H1 (cell line): ENCODE measurements at regions not wholly inside any gene's neighbourhood (a gene's known extent, or its start where the extent isn't known, plus 50 kb on each side); places are given as distances from the start of the nearest gene placed in this dataset.

ENCODE experiments used
- CTCF ChIA-PET: fragments of 300-600 bp; sonication (Branson Sonifier 250); formaldehyde crosslinking; loops from one replicate; lab custom pipeline; 2021; ENCODE audit not compliant: partially characterized antibody; lab: Charles Lee
- POLR2A ChIA-PET: fragments of 300-600 bp; sonication (Branson Sonifier 250); formaldehyde crosslinking; loops from one replicate; lab custom pipeline; 2021; ENCODE audit warnings: inconsistent platforms; ENCODE audit not compliant: partially characterized antibody; lab: Charles Lee
- DNase-seq, 2 experiments: peaks; one replicate each; pipeline versions ENCODE4 v3.0.0 to v3.0.0-alpha.2; 2010 to 2022; ENCODE audit warnings: low spot score in 2 of 2, low read depth in 1 of 2, mixed read lengths in 1 of 2
- FAIRE-seq: peaks from 2 replicates; lab custom pipeline; 2011; peaks lifted over from hg19 to GRCh38; lab: Jason Lieb, UNC
- H2AFZ ChIP-seq: 2 replicates; pipeline ENCODE4 v1.8.1; 2012; ENCODE audit warnings: low read length, inconsistent platforms
- H2AK5ac ChIP-seq: 2 replicates; pipeline ENCODE4 v1.6.1; 2013; ENCODE audit warnings: low read depth, low read length
- H2BK120ac ChIP-seq: replicated peaks from 2 replicates; pipeline ENCODE3; 2013; ENCODE audit warnings: low read depth, low read length, inconsistent platforms
- H2BK12ac ChIP-seq: 2 replicates; pipeline ENCODE4 v1.6.1; 2013; ENCODE audit warnings: low read depth, low read length
- H2BK15ac ChIP-seq: 2 replicates; pipeline ENCODE4 v1.6.1; 2013; ENCODE audit warnings: low read length
- H2BK20ac ChIP-seq: 2 replicates; pipeline ENCODE4 v1.6.1; 2013; ENCODE audit warnings: low read length
- H2BK5ac ChIP-seq: 2 replicates; pipeline ENCODE4 v1.6.1; 2013; ENCODE audit warnings: low read depth, low read length
- H3K14ac ChIP-seq: 2 replicates; pipeline ENCODE4 v1.6.1; 2013; ENCODE audit warnings: inconsistent platforms; ENCODE audit not compliant: insufficient read length
- H3K18ac ChIP-seq: 2 replicates; pipeline ENCODE4 v1.6.1; 2013; ENCODE audit warnings: low read length; ENCODE audit errors: extremely low read depth
- H3K23ac ChIP-seq: 2 replicates; pipeline ENCODE4 v1.6.1; 2013; ENCODE audit warnings: inconsistent platforms; ENCODE audit not compliant: insufficient read length
- H3K23me2 ChIP-seq: 2 replicates; pipeline ENCODE4 v1.6.1; 2013; ENCODE audit warnings: low read depth, low read length
- H3K27ac ChIP-seq: 2 replicates; pipeline ENCODE4 v1.6.1; 2011; ENCODE audit warnings: low read depth, low read length, inconsistent platforms
- H3K27me3 ChIP-seq, 4 experiments: replicated peaks in 1 of 4; 1 replicate in 1 of 4; 2 replicates in 3 of 4; pipeline versions ENCODE4 v1.6.1 to v1.8.1; 2011 to 2013; ENCODE audit warnings: low read length in 3 of 4, mild to moderate bottlenecking in 3 of 4, inconsistent platforms in 2 of 4, mixed read lengths in 2 of 4, moderate library complexity in 1 of 4; ENCODE audit not compliant: control insufficient read depth in 3 of 4, insufficient read depth in 3 of 4; ENCODE audit errors: extremely low read depth in 1 of 4
- H3K36me3 ChIP-seq, 4 experiments: 2 replicates each; pipeline versions ENCODE4 v1.6.1 to v1.8.1; 2011 to 2013; ENCODE audit warnings: mild to moderate bottlenecking in 4 of 4, low read length in 3 of 4, moderate library complexity in 2 of 4, control low read depth in 1 of 4, inconsistent platforms in 1 of 4; ENCODE audit not compliant: insufficient read depth in 4 of 4, control insufficient read depth in 2 of 4
- H3K4ac ChIP-seq: replicated peaks from 2 replicates; pipeline ENCODE3; 2013; ENCODE audit warnings: low read length, low read depth, mixed read lengths, inconsistent platforms; ENCODE audit not compliant: insufficient read length
- H3K4me1 ChIP-seq, 4 experiments: replicated peaks in 1 of 4; 1 replicate in 1 of 4; 2 replicates in 3 of 4; pipeline versions ENCODE4 v1.6.1 to v1.8.1; 2011 to 2013; ENCODE audit warnings: low read length in 3 of 4, inconsistent platforms in 2 of 4, mixed read lengths in 1 of 4; ENCODE audit not compliant: insufficient read depth in 4 of 4, control insufficient read depth in 3 of 4
- H3K4me2 ChIP-seq, 2 experiments: 2 replicates each; pipeline versions ENCODE4 v1.6.1 to v1.8.1; 2011 to 2013; ENCODE audit warnings: low read depth in 2 of 2, low read length in 2 of 2, control low read depth in 1 of 2, inconsistent platforms in 1 of 2, mild to moderate bottlenecking in 1 of 2; ENCODE audit not compliant: insufficient read depth in 1 of 2
- H3K4me3 ChIP-seq, 4 experiments: fragments of 200-600, 300-600 bp in 1 of 4; sonication (generic), shearing (Covaris generic), sonication (Bioruptor Twin) in 1 of 4; 2 replicates each; pipeline versions ENCODE4 v1.5.1 to v1.8.1; 2011 to 2016; ENCODE audit warnings: low read length in 4 of 4, low read depth in 3 of 4, control low read depth in 2 of 4, inconsistent platforms in 2 of 4, mild to moderate bottlenecking in 2 of 4, mixed read lengths in 1 of 4, moderate library complexity in 1 of 4; ENCODE audit not compliant: insufficient read depth in 2 of 4; ENCODE audit errors: extremely low read depth in 1 of 4
- H3K56ac ChIP-seq: replicated peaks from 2 replicates; pipeline ENCODE3; 2013; ENCODE audit warnings: low read depth, mild to moderate bottlenecking, mixed read lengths, low read length, inconsistent platforms; ENCODE audit not compliant: insufficient read length
- H3K79me1 ChIP-seq: 2 replicates; pipeline ENCODE4 v1.6.1; 2013; ENCODE audit warnings: low read depth, low read length, control low read depth
- H3K79me2 ChIP-seq, 2 experiments: 2 replicates each; pipeline versions ENCODE4 v1.6.1 to v1.8.1; 2012 to 2013; ENCODE audit warnings: low read length in 2 of 2, mild to moderate bottlenecking in 2 of 2, inconsistent platforms in 1 of 2; ENCODE audit not compliant: insufficient read depth in 2 of 2, control insufficient read depth in 1 of 2
- H3K9ac ChIP-seq, 4 experiments: replicated peaks in 1 of 4; 1 replicate in 1 of 4; 2 replicates in 3 of 4; pipeline versions ENCODE4 v1.6.1 to v1.8.1; 2011 to 2013; ENCODE audit warnings: low read depth in 3 of 4, low read length in 3 of 4, control low read depth in 2 of 4, mild to moderate bottlenecking in 2 of 4, moderate library complexity in 2 of 4, inconsistent platforms in 1 of 4; ENCODE audit errors: extremely low read depth in 1 of 4
- H3K9me3 ChIP-seq, 2 experiments: 2 replicates each; pipeline versions ENCODE4 v1.6.1 to v1.8.1; 2012 to 2013; ENCODE audit warnings: mild to moderate bottlenecking in 2 of 2, moderate library complexity in 2 of 2, control low read depth in 1 of 2, inconsistent platforms in 1 of 2, low read depth in 1 of 2, low read length in 1 of 2, mixed read lengths in 1 of 2; ENCODE audit not compliant: insufficient read depth in 2 of 2
- H4K20me1 ChIP-seq, 2 experiments: replicated peaks in 1 of 2; 2 replicates each; pipeline versions ENCODE3 to v1.8.1; 2011 to 2013; ENCODE audit warnings: inconsistent platforms in 2 of 2, low read length in 2 of 2, mild to moderate bottlenecking in 1 of 2; ENCODE audit not compliant: insufficient read depth in 2 of 2, control insufficient read depth in 1 of 2
- H4K5ac ChIP-seq: 2 replicates; pipeline ENCODE4 v1.6.1; 2013; ENCODE audit warnings: low read length, low read depth, mixed read lengths, inconsistent platforms; ENCODE audit not compliant: insufficient read length
- H4K8ac ChIP-seq: 2 replicates; pipeline ENCODE4 v1.8.0; 2013; ENCODE audit warnings: mild to moderate bottlenecking, moderate library complexity, low read length, inconsistent platforms; ENCODE audit not compliant: insufficient read depth; ENCODE audit errors: extremely low read depth
- H4K91ac ChIP-seq: replicated peaks from 2 replicates; pipeline ENCODE3; 2013; ENCODE audit warnings: low read length, mixed read lengths, inconsistent platforms; ENCODE audit not compliant: insufficient read length
- CHD2 ChIP-seq: IDR thresholded peaks from 2 replicates; pipeline ENCODE4 v1.6.1; 2012; ENCODE audit warnings: low read length, improper control_type of control experiment
- SRF ChIP-seq: IDR thresholded peaks from 2 replicates; pipeline ENCODE4 v1.6.1; 2011; ENCODE audit warnings: mild to moderate bottlenecking, low read depth, low read length, moderate library complexity
- WGBS, 2 experiments: shearing (Covaris generic) in 1 of 2; methylation state at CpG; one replicate each; pipeline versions ENCODE4 v1.1.6 to v1.1.7; 2013 to 2015; ENCODE audit warnings: low lambda C conversion rate in 2 of 2, mixed read lengths in 2 of 2, inconsistent platforms in 1 of 2, low coverage in 1 of 2, missing lambda C conversion rate in 1 of 2; ENCODE audit not compliant: insufficient replicate concordance in 2 of 2, insufficient coverage in 1 of 2, insufficient read length in 1 of 2; ENCODE audit errors: extremely low coverage in 1 of 2, missing lambda C conversion rate in 1 of 2; 5-methylcytosine and 5-hydroxymethylcytosine counted together
- TF ChIP-seq, protein P1 (sequence below): IDR thresholded peaks from 2 replicates; pipeline ENCODE4 v1.6.1; 2011; ENCODE audit warnings: low read depth, mild to moderate bottlenecking, low read length; ENCODE audit not compliant: insufficient read depth

DNA sequence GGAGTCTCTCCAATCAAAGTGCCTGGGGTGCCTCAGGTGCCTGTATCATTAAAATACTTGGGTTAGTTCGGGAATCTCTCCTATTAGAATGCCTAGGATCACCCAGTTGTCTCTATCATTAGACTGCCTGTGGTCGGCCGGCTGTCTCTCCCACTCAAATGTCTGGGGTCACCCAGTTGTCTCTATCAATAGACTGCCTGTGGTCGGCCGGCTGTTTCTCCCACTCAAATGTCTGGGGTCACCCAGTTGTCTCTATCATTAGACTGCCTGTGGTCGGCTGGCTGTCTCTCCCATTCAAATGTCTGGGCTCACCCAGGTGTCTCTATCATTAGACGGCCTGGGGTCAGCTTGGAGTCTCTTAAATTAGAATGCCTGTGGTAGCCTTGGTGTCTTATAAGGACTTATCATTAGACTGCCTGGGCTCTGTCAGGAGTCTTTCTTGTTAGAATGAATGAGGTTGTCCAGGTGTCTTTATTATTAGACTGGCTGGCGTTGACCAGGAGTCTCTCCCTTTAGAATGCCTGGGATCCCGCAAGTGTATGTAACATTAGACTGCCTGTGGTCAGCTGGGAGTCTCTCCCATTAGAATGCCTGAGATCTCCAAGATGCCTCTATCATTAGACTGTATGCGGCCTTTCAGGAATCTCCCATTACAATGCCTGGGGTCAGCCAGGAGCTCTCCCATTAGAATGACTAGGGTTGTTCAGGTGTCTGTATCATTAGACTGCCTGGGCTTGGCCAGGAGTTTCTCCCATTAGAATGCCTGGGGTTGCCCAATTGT, 1555.5 kb downstream of the UQCRFS1 start:
- no peak overlapping the region for H3K23ac ChIP-seq
- H3K4me2 ChIP-seq: no peak overlapping the region
- no peak overlapping the region for H3K4ac ChIP-seq
- no peaks in the 10 kb centered on the region for H3K27me3 ChIP-seq
- H4K91ac ChIP-seq: no peak overlapping the region
- H3K27ac ChIP-seq: no peak overlapping the region
- no peak overlapping the region for H2BK5ac ChIP-seq
- no peak overlapping the region for H4K8ac ChIP-seq
- H4K5ac ChIP-seq: no peak overlapping the region
- no peak for DNase-seq
- H3K79me1 ChIP-seq: no peaks in the 10 kb centered on the region
- H3K56ac ChIP-seq: no peak overlapping the region
- H3K9me3 ChIP-seq: peaks cover 62 to 77% of the 10 kb centered on the region in 2 experiments
- WGBS, 2 experiments: 85% methylated on average over 10 of the region's 10 CpGs; no CpG with 5 or more reads in 1 of the 2 experiments
- no peaks in the 10 kb centered on the region for H4K20me1 ChIP-seq
- no peak overlapping the region for H3K4me3 ChIP-seq
- H3K18ac ChIP-seq: no peak overlapping the region
- H3K9ac ChIP-seq: no peak overlapping the region
- CTCF ChIA-PET: no interaction called here
- no peak overlapping the region for H2BK20ac ChIP-seq
- H2BK15ac ChIP-seq: no peak overlapping the region
- no peak overlapping the region for H2AK5ac ChIP-seq
- no peak overlapping the region for H2BK12ac ChIP-seq
- H3K23me2 ChIP-seq: no peaks in the 10 kb centered on the region
- no peak overlapping the region for H3K14ac ChIP-seq
- TF ChIP-seq CHD2 (no peak), SRF (no peak)
- TF ChIP-seq, protein P1, sequence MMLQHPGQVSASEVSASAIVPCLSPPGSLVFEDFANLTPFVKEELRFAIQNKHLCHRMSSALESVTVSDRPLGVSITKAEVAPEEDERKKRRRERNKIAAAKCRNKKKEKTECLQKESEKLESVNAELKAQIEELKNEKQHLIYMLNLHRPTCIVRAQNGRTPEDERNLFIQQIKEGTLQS: no peak
- H2AFZ ChIP-seq: no peak overlapping the region
- no peak for FAIRE-seq
- H3K36me3 ChIP-seq: no peaks in the 10 kb centered on the region
- POLR2A ChIA-PET: no interaction called here
- no peaks in the 10 kb centered on the region for H3K79me2 ChIP-seq
- no peaks in the 10 kb centered on the region for H3K4me1 ChIP-seq
- H2BK120ac ChIP-seq: no peak overlapping the region
